ENCODE measurements at regions not wholly inside any gene's neighbourhood (a gene's known extent, or its start where the extent isn't known, plus 50 kb on each side); places are given as distances from the start of the nearest gene placed in this dataset.

DNA sequence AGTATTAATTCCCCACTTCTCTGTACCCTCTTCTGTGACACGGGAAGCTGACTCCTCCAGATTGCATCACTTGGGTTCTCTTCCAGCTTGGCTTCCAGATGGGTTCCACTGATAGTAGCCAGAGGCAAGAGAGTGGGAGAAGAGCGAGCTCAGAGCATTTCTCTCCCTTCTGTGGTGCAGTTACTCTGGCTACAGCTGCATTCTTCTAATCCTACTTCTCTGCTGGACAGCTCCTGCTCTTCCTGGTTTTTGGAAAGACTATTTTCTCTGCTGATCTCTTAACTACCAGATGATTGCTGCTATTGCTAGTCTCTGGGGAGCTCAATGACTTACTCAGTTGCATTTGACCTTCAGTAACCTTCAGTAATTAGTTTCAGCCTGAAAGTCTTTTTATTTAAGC lies 187.5 kb upstream of the MAP2 start:
- TF ChIP-seq, protein P1, sequence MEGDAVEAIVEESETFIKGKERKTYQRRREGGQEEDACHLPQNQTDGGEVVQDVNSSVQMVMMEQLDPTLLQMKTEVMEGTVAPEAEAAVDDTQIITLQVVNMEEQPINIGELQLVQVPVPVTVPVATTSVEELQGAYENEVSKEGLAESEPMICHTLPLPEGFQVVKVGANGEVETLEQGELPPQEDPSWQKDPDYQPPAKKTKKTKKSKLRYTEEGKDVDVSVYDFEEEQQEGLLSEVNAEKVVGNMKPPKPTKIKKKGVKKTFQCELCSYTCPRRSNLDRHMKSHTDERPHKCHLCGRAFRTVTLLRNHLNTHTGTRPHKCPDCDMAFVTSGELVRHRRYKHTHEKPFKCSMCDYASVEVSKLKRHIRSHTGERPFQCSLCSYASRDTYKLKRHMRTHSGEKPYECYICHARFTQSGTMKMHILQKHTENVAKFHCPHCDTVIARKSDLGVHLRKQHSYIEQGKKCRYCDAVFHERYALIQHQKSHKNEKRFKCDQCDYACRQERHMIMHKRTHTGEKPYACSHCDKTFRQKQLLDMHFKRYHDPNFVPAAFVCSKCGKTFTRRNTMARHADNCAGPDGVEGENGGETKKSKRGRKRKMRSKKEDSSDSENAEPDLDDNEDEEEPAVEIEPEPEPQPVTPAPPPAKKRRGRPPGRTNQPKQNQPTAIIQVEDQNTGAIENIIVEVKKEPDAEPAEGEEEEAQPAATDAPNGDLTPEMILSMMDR (IDR thresholded peaks at IDR 0.05), result no peak
- TF ChIP-seq POLR2A (IDR thresholded peaks at IDR 0.05), result no peak

Data from esophagus squamous epithelium (tissue), 4 donors.